Renal pelvis (tissue), 1 donor: ENCODE measurements at regions not wholly inside any gene's neighbourhood (a gene's known extent, or its start where the extent isn't known, plus 50 kb on each side); places are given as distances from the start of the nearest gene placed in this dataset.
"Not testable (repeated sequence)": the region's sequence is repeated elsewhere in the genome, so short reads cannot be mapped to it uniquely, and the experiment has no call there.

Experiments
- DNase-seq: peaks from one replicate; pipeline ENCODE4 v3.0.0-alpha.2; 2013

GRCh38 chr10:80859279-80859678, 321.6 kb downstream of the SH2D4B start:
- DNase-seq = not testable (repeated sequence)

GRCh38 chr10:80860719-80861118, 323.0 kb downstream of the SH2D4B start:
- no peak for DNase-seq

GRCh38 chr10:80861882-80862281, 324.2 kb downstream of the SH2D4B start:
- DNase-seq = no peak

- no peak for DNase-seq
Observed at GRCh38 chr10:80870282-80870681, 332.6 kb downstream of the SH2D4B start.

GRCh38 chr10:80871083-80871482, 333.4 kb downstream of the SH2D4B start:
- DNase-seq = no peak

GRCh38 chr10:80878330-80878729, 340.6 kb downstream of the SH2D4B start:
- no peak for DNase-seq

GRCh38 chr10:80890146-80890545, 352.4 kb downstream of the SH2D4B start:
- DNase-seq = no peak

- DNase-seq = no peak
Observed at GRCh38 chr10:80893256-80893655, 355.6 kb downstream of the SH2D4B start.

GRCh38 chr10:80894311-80894791, 356.6 kb downstream of the SH2D4B start:
- DNase-seq = no peak

GRCh38 chr10:80894797-80895467, 357.2 kb downstream of the SH2D4B start:
- no peak for DNase-seq

- DNase-seq = no peak
Observed at GRCh38 chr10:80896076-80896475, 358.4 kb downstream of the SH2D4B start.

GRCh38 chr10:80896959-80897358, 359.3 kb downstream of the SH2D4B start:
- no peak for DNase-seq

- no peak for DNase-seq
Observed at GRCh38 chr10:80900661-80901060, 363.0 kb downstream of the SH2D4B start.

GRCh38 chr10:80908611-80909010, 370.9 kb downstream of the SH2D4B start:
- no peak for DNase-seq

GRCh38 chr10:80909254-80909653, 371.6 kb downstream of the SH2D4B start:
- peak; percentile 21 for DNase-seq

- no peak for DNase-seq
Observed at GRCh38 chr10:80917636-80918035, 379.9 kb downstream of the SH2D4B start.

- DNase-seq = no peak
Observed at GRCh38 chr10:80921032-80921431, 383.3 kb downstream of the SH2D4B start.

GRCh38 chr10:80924063-80924952, 386.6 kb downstream of the SH2D4B start:
- DNase-seq = peak; percentile 53

- DNase-seq = no peak
Observed at GRCh38 chr10:80927419-80928078, 389.8 kb downstream of the SH2D4B start.

GRCh38 chr10:80938903-80939302, 401.2 kb downstream of the SH2D4B start:
- no peak for DNase-seq

GRCh38 chr10:80945264-80945880, 407.7 kb downstream of the SH2D4B start:
- no peak for DNase-seq

- no peak for DNase-seq
Observed at GRCh38 chr10:80946073-80946472, 408.4 kb downstream of the SH2D4B start.
